ENCODE measurements at regions not wholly inside any gene's neighbourhood (a gene's known extent, or its start where the extent isn't known, plus 50 kb on each side); places are given as distances from the start of the nearest gene placed in this dataset.

GRCh38 chr4:159639671-159640323 lies 536.9 kb downstream of the RAPGEF2 start:
- TF ChIP-seq, protein P1, sequence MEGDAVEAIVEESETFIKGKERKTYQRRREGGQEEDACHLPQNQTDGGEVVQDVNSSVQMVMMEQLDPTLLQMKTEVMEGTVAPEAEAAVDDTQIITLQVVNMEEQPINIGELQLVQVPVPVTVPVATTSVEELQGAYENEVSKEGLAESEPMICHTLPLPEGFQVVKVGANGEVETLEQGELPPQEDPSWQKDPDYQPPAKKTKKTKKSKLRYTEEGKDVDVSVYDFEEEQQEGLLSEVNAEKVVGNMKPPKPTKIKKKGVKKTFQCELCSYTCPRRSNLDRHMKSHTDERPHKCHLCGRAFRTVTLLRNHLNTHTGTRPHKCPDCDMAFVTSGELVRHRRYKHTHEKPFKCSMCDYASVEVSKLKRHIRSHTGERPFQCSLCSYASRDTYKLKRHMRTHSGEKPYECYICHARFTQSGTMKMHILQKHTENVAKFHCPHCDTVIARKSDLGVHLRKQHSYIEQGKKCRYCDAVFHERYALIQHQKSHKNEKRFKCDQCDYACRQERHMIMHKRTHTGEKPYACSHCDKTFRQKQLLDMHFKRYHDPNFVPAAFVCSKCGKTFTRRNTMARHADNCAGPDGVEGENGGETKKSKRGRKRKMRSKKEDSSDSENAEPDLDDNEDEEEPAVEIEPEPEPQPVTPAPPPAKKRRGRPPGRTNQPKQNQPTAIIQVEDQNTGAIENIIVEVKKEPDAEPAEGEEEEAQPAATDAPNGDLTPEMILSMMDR (IDR thresholded peaks at IDR 0.05) = no peak
- DNase-seq = no peak
- H3K36me3 Mint-ChIP-seq (ENCODE audit: low read depth) = no peaks in the 10 kb centered on the region
- H3K4me3 Mint-ChIP-seq = no peak overlapping the region
- H3K27me3 Mint-ChIP-seq (ENCODE audit: insufficient read depth) = peaks cover 1% of the 10 kb centered on the region; the same call in 1 of the 2 replicates
- no peaks in the 10 kb centered on the region for H3K4me1 Mint-ChIP-seq (ENCODE audit: low read depth)
- H3K27ac Mint-ChIP-seq = no peak overlapping the region
- peaks cover 44% of the 10 kb centered on the region for H3K9me3 Mint-ChIP-seq

- no peak overlapping the region for H3K4me3 Mint-ChIP-seq
- no peaks in the 10 kb centered on the region for H3K36me3 Mint-ChIP-seq (ENCODE audit: low read depth)
- H3K9me3 Mint-ChIP-seq = peaks cover 31% of the 10 kb centered on the region
- TF ChIP-seq, protein P1 (IDR thresholded peaks at IDR 0.05) = no peak
- DNase-seq = no peak
- no peaks in the 10 kb centered on the region for H3K4me1 Mint-ChIP-seq (ENCODE audit: low read depth)
- no peaks in the 10 kb centered on the region for H3K27me3 Mint-ChIP-seq (ENCODE audit: insufficient read depth)
- H3K27ac Mint-ChIP-seq = no peak overlapping the region
These were observed 546.4 kb downstream of the RAPGEF2 start for GRCh38 chr4:159649237-159649636.

- Mint-ChIP-seq H3K27me3 (ENCODE audit: insufficient read depth) (no peaks in the 10 kb centered on the region), H3K4me3 (no peak overlapping the region), H3K27ac (no peak overlapping the region), H3K4me1 (ENCODE audit: low read depth) (no peaks in the 10 kb centered on the region), H3K36me3 (ENCODE audit: low read depth) (no peaks in the 10 kb centered on the region), H3K9me3 (peaks cover 16% of the 10 kb centered on the region)
- no peak for DNase-seq
- TF ChIP-seq, protein P1 (IDR thresholded peaks at IDR 0.05) = no peak
These were observed 550.0 kb downstream of the RAPGEF2 start for GRCh38 chr4:159652871-159653270.

- no peaks in the 10 kb centered on the region for H3K36me3 Mint-ChIP-seq (ENCODE audit: low read depth)
- no peak overlapping the region for H3K27ac Mint-ChIP-seq
- no peak overlapping the region for H3K4me3 Mint-ChIP-seq
- H3K9me3 Mint-ChIP-seq = peaks cover 4% of the 10 kb centered on the region
- TF ChIP-seq, protein P1 (IDR thresholded peaks at IDR 0.05) = no peak
- no peaks in the 10 kb centered on the region for H3K27me3 Mint-ChIP-seq (ENCODE audit: insufficient read depth)
- H3K4me1 Mint-ChIP-seq (ENCODE audit: low read depth) = no peaks in the 10 kb centered on the region
- no peak for DNase-seq
These were observed 552.7 kb downstream of the RAPGEF2 start for GRCh38 chr4:159655547-159655946.

DNA sequence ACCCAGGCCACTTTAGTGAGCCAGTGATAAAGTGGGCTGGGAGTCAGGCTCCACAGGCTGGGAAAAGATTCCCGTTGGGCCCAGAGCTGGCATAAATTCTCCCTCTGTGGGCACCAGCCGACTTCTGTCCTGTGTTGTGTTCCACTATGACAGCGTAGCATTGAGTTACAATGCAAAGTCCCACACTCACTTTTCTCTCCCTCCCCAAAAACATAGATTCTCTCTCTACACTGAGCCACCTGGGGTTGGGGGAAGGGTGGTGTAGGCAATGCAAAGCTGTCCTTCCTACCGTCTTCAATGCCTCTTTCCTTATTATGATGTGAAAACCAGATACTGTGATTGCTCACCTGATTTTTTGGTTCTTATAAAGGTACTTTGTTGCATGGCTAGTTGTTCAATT lies 566.2 kb downstream of the RAPGEF2 start:
- Mint-ChIP-seq H3K36me3 (ENCODE audit: low read depth) (no peaks in the 10 kb centered on the region), H3K27me3 (ENCODE audit: insufficient read depth) (peaks cover 2% of the 10 kb centered on the region; the same call in 1 of the 2 replicates), H3K9me3 (peaks cover 34% of the 10 kb centered on the region), H3K4me3 (no peak overlapping the region), H3K4me1 (ENCODE audit: low read depth) (no peaks in the 10 kb centered on the region), H3K27ac (no peak overlapping the region)
- TF ChIP-seq, protein P1 (IDR thresholded peaks at IDR 0.05) = no peak
- no peak for DNase-seq
